Ovary (tissue), 3 donors: ENCODE measurements at regions not wholly inside any gene's neighbourhood (a gene's known extent, or its start where the extent isn't known, plus 50 kb on each side); places are given as distances from the start of the nearest gene placed in this dataset.

ENCODE experiments used
- POLR2A ChIP-seq: fragments of 450-650 bp; IDR thresholded peaks from one replicate; pipeline ENCODE4 v1.6.1; 2017; ENCODE audit warnings: antibody characterized with exemption, mild to moderate bottlenecking, moderate library complexity
- TF ChIP-seq, protein P1 (sequence below), 3 donors: fragments of 450-650 bp in 2 of 3; fragments of 200-600 bp in 1 of 3; IDR thresholded peaks; one replicate each; pipeline versions ENCODE4 v1.5.1 to v1.8.0; 2016 to 2022; ENCODE audit warnings: antibody characterized with exemption in 3 of 3, mild to moderate bottlenecking in 1 of 3
- donor health status: DM: no; HTN: no; CAD: no.

DNA sequence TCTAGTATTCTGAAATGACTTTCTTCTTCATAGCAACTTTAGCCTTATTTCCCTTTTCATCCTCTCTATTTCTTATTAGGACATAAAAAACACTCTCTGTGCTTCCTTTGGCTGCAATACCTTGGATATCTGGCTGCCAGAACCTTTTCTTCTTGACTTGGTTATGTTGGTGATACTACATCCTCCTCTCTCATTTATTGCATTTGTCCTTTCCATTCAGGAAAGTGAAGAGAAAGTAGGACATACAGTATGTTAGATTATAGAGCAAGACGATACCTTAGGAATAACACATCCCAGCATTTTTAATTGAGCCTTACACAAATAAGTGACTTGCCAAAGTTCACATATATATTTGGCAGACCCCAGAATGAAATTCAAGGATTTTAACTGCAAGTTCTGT lies 210.1 kb upstream of the PPP1R3A start:
- TF ChIP-seq, protein P1, sequence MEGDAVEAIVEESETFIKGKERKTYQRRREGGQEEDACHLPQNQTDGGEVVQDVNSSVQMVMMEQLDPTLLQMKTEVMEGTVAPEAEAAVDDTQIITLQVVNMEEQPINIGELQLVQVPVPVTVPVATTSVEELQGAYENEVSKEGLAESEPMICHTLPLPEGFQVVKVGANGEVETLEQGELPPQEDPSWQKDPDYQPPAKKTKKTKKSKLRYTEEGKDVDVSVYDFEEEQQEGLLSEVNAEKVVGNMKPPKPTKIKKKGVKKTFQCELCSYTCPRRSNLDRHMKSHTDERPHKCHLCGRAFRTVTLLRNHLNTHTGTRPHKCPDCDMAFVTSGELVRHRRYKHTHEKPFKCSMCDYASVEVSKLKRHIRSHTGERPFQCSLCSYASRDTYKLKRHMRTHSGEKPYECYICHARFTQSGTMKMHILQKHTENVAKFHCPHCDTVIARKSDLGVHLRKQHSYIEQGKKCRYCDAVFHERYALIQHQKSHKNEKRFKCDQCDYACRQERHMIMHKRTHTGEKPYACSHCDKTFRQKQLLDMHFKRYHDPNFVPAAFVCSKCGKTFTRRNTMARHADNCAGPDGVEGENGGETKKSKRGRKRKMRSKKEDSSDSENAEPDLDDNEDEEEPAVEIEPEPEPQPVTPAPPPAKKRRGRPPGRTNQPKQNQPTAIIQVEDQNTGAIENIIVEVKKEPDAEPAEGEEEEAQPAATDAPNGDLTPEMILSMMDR (IDR thresholded peaks at IDR 0.05) = no peak
- no peak for TF ChIP-seq POLR2A
